Pancreas (tissue), 10 donors: ENCODE measurements at regions not wholly inside any gene's neighbourhood (a gene's known extent, or its start where the extent isn't known, plus 50 kb on each side); places are given as distances from the start of the nearest gene placed in this dataset.

ENCODE experiments used
- ATAC-seq, 4 donors: fragments of 200-7000 bp; cut with Tn5 transposase; one replicate each; pipeline versions ENCODE4 v1.8.0 to v1.9.1; 2020; ENCODE audit warnings: mild to moderate bottlenecking in 4 of 4, moderate library complexity in 4 of 4
- DNase-seq, 6 donors: peaks; one replicate each; pipeline ENCODE4 v3.0.0-alpha.2; 2020
- FAIRE-seq: peaks from 2 replicates; lab custom pipeline; 2012; peaks lifted over from hg19 to GRCh38; lab: Jason Lieb, UNC
- H3K27ac ChIP-seq, 4 donors: fragments of 200-600 bp; sonication (generic); 1 replicate in 3 of 4; 2 replicates in 1 of 4; pipeline versions ENCODE4 v1.5.0 to v1.8.0; 2020
- H3K27me3 ChIP-seq, 4 donors: fragments of 200-600 bp; one replicate each; pipeline ENCODE4 v1.8.0; 2021
- H3K36me3 ChIP-seq, 3 donors: fragments of 200-600 bp; sonication (generic) in 1 of 3; one replicate each; pipeline versions ENCODE4 v1.5.0 to v1.8.0; 2020 to 2021
- H3K4me1 ChIP-seq, 3 donors: fragments of 200-600 bp; one replicate each; pipeline ENCODE4 v1.8.0; 2021
- H3K4me3 ChIP-seq, 4 donors: fragments of 200-600 bp; sonication (generic) in 2 of 4; one replicate each; pipeline versions ENCODE4 v1.5.0 to v1.8.0; 2020 to 2021
- H3K9me3 ChIP-seq, 4 donors: fragments of 200-600 bp; one replicate each; pipeline ENCODE4 v1.8.0; 2021
- CTCF ChIP-seq, 4 donors: fragments of 200-600 bp; sonication (generic) in 3 of 4; IDR thresholded peaks; one replicate each; pipeline versions ENCODE4 v1.5.0 to v1.8.0; 2021; ENCODE audit warnings: antibody characterized with exemption in 4 of 4
- WGBS, 2 donors: extraction: QIAGEN DNeasy Blood & Tissue Kit; methylation state at CpG; one replicate each; pipeline ENCODE4 v1.1.7; 2013; 5-methylcytosine and 5-hydroxymethylcytosine counted together
- intact Hi-C, 3 donors: fragments of 100-400 bp; cut with DNase I; formaldehyde crosslinking; loops; one replicate each; pipeline versions ENCODE4 v1.11.1 to v1.14.2; 2022
- donor health status: healthy with polysubstance abuse.
- donor health status: DM: no; HTN: no; CAD: no; lungs with moderate emphysema.
- donor health status: DM: no; HTN: no; CAD: no.
- donor health status: control.
- donor health status: control.
- donor health status: Bipolar disorder and iron deficiency.
- donor health status: DM: yes; HTN: yes; CAD: no.
- donor health status: DM: no; HTN: no; CAD: no.
- donor health status: DM: no; HTN: no; CAD: no.
- donor health status: DM: yes; HTN: yes; CAD: no.

- 2 to 4% methylated on average over 38 of the region's 38 CpGs for WGBS, 2 donors
- FAIRE-seq (no peak), ATAC-seq (peak; percentile 94 to 95 (median 95)), DNase-seq (peak; percentile 66 to 90 (median 75))
- Histone ChIP-seq H3K36me3 (no peaks in the 10 kb centered on the region), H3K4me3 (peak overlapping the region; percentile 45 to 88 (median 68)), H3K9me3 (no peaks in the 10 kb centered on the region), H3K27ac (peak overlapping the region in 1 of 4 donors; percentile 21), H3K27me3 (no peaks in the 10 kb centered on the region), H3K4me1 (no peaks in the 10 kb centered on the region)
- intact Hi-C loops: no loop called here
- TF ChIP-seq CTCF (IDR thresholded peaks at IDR 0.05): no peak
Observed at GRCh38 chr1:201739492-201740085, 89.4 kb upstream of the IPO9 start.

DNA sequence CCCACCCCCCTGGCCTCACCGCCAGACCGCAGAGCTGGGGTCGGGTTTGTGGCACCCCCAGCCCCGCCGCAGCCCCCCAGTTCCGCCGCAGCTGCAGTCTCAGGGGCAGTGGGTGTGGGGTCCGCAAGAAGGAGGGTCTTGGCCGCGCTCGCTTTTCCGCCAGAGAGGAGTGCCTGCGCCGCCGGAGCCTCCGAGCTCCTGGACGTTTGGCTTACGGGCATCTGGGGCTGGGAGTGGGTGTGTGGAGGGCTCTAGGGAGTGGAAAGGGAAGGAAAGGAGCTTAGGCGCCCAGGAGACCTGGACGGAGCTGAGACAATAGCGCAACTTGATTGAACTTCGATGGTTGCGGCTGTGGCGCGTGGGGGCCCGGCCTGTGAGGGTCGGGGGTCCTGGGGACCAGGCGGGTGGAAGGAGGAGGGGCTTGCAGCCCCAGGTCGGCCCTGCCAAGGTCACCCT, 88.8 kb upstream of the IPO9 start:
- DNase-seq: peak in 3 of 6 donors; percentile 42 to 64 (median 60)
- 2 to 3% methylated on average over 28 to 29 of the region's 29 CpGs for WGBS, 2 donors
- TF ChIP-seq CTCF (IDR thresholded peaks at IDR 0.05): no peak
- Histone ChIP-seq H3K4me1 (no peaks in the 10 kb centered on the region), H3K9me3 (no peaks in the 10 kb centered on the region), H3K36me3 (no peaks in the 10 kb centered on the region), H3K27ac (peak overlapping the region in 1 of 4 donors; percentile 21), H3K27me3 (no peaks in the 10 kb centered on the region), H3K4me3 (peak overlapping the region; percentile 45 to 88 (median 68))
- no peak for FAIRE-seq
- ATAC-seq: peak; percentile 42 to 61 (median 58)
- intact Hi-C loops: no loop called here

DNA sequence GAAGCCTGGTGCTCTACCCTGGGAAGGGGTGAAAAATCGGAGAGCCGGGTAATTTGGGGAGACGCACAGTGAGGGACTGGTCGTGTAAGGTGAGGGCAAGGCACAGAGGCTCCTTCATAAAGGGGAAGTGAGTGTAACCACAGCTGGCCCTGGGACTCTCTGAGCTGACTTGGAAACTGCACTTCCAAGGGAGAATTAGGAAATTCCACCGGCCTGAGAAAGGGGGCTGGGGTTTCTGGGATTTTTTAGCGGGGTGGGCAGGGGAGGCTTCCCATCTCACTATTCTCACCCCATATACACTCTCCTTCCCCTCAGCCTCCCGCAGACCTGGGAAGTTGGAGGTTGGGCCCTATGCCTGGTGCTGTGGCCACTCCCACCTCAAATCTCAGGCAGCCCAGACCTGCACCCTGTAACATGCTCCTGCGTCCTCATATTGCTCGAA, 88.3 kb upstream of the IPO9 start:
- 30 to 41% methylated on average over 9 of the region's 9 CpGs for WGBS, 2 donors
- ATAC-seq (peak; percentile 17 to 49 (median 32)), DNase-seq (no peak), FAIRE-seq (no peak)
- H3K36me3 ChIP-seq: no peaks in the 10 kb centered on the region
- no peak overlapping the region for H3K27ac ChIP-seq
- H3K9me3 ChIP-seq: no peaks in the 10 kb centered on the region
- no peaks in the 10 kb centered on the region for H3K27me3 ChIP-seq
- intact Hi-C loops: no loop called here
- peak overlapping the region; percentile 45 to 88 (median 68) for H3K4me3 ChIP-seq
- no peaks in the 10 kb centered on the region for H3K4me1 ChIP-seq
- no peak for TF ChIP-seq CTCF (IDR thresholded peaks at IDR 0.05)

GRCh38 chr1:201741763-201742342, 87.1 kb upstream of the IPO9 start:
- 76 to 82% methylated on average over 3 of the region's 3 CpGs for WGBS, 2 donors
- Histone ChIP-seq H3K4me1 (no peaks in the 10 kb centered on the region), H3K27ac (no peak overlapping the region), H3K4me3 (no peak overlapping the region), H3K9me3 (no peaks in the 10 kb centered on the region), H3K36me3 (no peaks in the 10 kb centered on the region), H3K27me3 (no peaks in the 10 kb centered on the region)
- DNase-seq (no peak), ATAC-seq (no peak), FAIRE-seq (no peak)
- intact Hi-C loops: no loop called here
- no peak for TF ChIP-seq CTCF (IDR thresholded peaks at IDR 0.05)

GRCh38 chr1:201742476-201742875, 86.5 kb upstream of the IPO9 start:
- Histone ChIP-seq H3K27ac (no peak overlapping the region), H3K4me3 (no peak overlapping the region), H3K9me3 (no peaks in the 10 kb centered on the region), H3K4me1 (no peaks in the 10 kb centered on the region), H3K36me3 (no peaks in the 10 kb centered on the region), H3K27me3 (no peaks in the 10 kb centered on the region)
- DNase-seq (no peak), ATAC-seq (no peak), FAIRE-seq (no peak)
- intact Hi-C loops: no loop called here
- TF ChIP-seq CTCF (IDR thresholded peaks at IDR 0.05): no peak
- 65 to 71% methylated on average over 6 of the region's 6 CpGs for WGBS, 2 donors
